Neural cell (in vitro differentiated cells): ENCODE measurements at regions not wholly inside any gene's neighbourhood (a gene's known extent, or its start where the extent isn't known, plus 50 kb on each side); places are given as distances from the start of the nearest gene placed in this dataset.

Experiments
- H2AFZ ChIP-seq: fragments of 200-600, 300-800 bp; sonication (generic), shearing (Covaris generic); 2 replicates; pipeline ENCODE4 v1.6.0; 2014; ENCODE audit warnings: low read depth, mild to moderate bottlenecking, antibody characterized with exemption, low read length, moderate library complexity
- H3F3A ChIP-seq: fragments of 200-600 bp; shearing (Covaris generic); 2 replicates; pipeline ENCODE4 v1.6.1; 2016; ENCODE audit warnings: mild to moderate bottlenecking, moderate library complexity, mixed read lengths, antibody characterized with exemption, low read length; ENCODE audit not compliant: insufficient read depth, poor library complexity, severe bottlenecking
- H3K27ac ChIP-seq: fragments of 200-600, 300-800 bp; sonication (generic), shearing (Covaris generic); 2 replicates; pipeline ENCODE4 v1.5.1; 2014; ENCODE audit warnings: mild to moderate bottlenecking, low read length, moderate library complexity
- H3K27me3 ChIP-seq: fragments of 300-800, 200-600 bp; sonication (generic), shearing (Covaris generic); 2 replicates; pipeline ENCODE4 v1.6.0; 2014; ENCODE audit warnings: mild to moderate bottlenecking, low read depth, low read length, moderate library complexity; ENCODE audit not compliant: insufficient read depth
- H3K36me3 ChIP-seq: fragments of 300-800, 200-600 bp; sonication (generic), shearing (Covaris generic); 2 replicates; pipeline ENCODE4 v1.5.1; 2014; ENCODE audit warnings: mild to moderate bottlenecking, antibody characterized with exemption, low read length, moderate library complexity; ENCODE audit not compliant: insufficient read depth
- H3K4me2 ChIP-seq: fragments of 300-800, 200-600 bp; sonication (generic), shearing (Covaris generic); 2 replicates; pipeline ENCODE4 v1.6.0; 2014; ENCODE audit warnings: mild to moderate bottlenecking, low read length
- H3K4me3 ChIP-seq: fragments of 300-800, 200-600 bp; sonication (generic), shearing (Covaris generic); 2 replicates; pipeline ENCODE4 v1.5.1; 2014; ENCODE audit warnings: mild to moderate bottlenecking, low read length, moderate library complexity
- H3K79me2 ChIP-seq: fragments of 200-600 bp; shearing (Covaris generic); replicated peaks from 2 replicates; pipeline ENCODE4 v1.6.0; 2014; ENCODE audit warnings: mild to moderate bottlenecking, low read length, moderate library complexity; ENCODE audit not compliant: insufficient read depth
- H3K9ac ChIP-seq: fragments of 300-800, 200-600 bp; sonication (generic), shearing (Covaris generic); 2 replicates; pipeline ENCODE4 v1.6.1; 2016; ENCODE audit warnings: mild to moderate bottlenecking, low read length, mixed read lengths
- H3K9me2 ChIP-seq: fragments of 200-600 bp; shearing (Covaris generic); 2 replicates; pipeline ENCODE4 v1.6.1; 2016; ENCODE audit warnings: mild to moderate bottlenecking, low read length, mixed read lengths; ENCODE audit not compliant: insufficient read depth
- H3K9me3 ChIP-seq: fragments of 200-600, 300-800 bp; sonication (generic), shearing (Covaris generic); 2 replicates; pipeline ENCODE4 v1.6.1; 2016; ENCODE audit warnings: mild to moderate bottlenecking, mixed run types, low read length, moderate library complexity, mixed read lengths
- H4K20me1 ChIP-seq: fragments of 200-600 bp; shearing (Covaris generic); 2 replicates; pipeline ENCODE4 v1.6.1; 2016; ENCODE audit warnings: mild to moderate bottlenecking, mixed run types; ENCODE audit not compliant: insufficient read depth
- CTCF ChIP-seq: fragments of 450-650 bp; IDR thresholded peaks from 2 replicates; pipeline ENCODE4 v1.5.1; 2014; ENCODE audit warnings: antibody characterized with exemption, mild to moderate bottlenecking, moderate library complexity; ENCODE audit not compliant: poor library complexity, severe bottlenecking
- EP300 ChIP-seq: fragments of 450-650 bp; conservative IDR thresholded peaks from 2 replicates; pipeline ENCODE4 v1.6.1; 2014; ENCODE audit warnings: antibody characterized with exemption, mild to moderate bottlenecking, moderate library complexity; ENCODE audit not compliant: poor library complexity, severe bottlenecking
- EZH2 ChIP-seq: fragments of 200-600, 300-800 bp; shearing (Covaris generic), sonication (generic); IDR thresholded peaks from 2 replicates; pipeline ENCODE4 v1.6.1; 2014; ENCODE audit warnings: antibody characterized with exemption, low read length, borderline replicate concordance, mild to moderate bottlenecking; ENCODE audit not compliant: insufficient read depth, poor library complexity, severe bottlenecking
- MXI1 ChIP-seq: fragments of 450-650 bp; conservative IDR thresholded peaks from 2 replicates; pipeline ENCODE4 v1.6.1; 2014; ENCODE audit warnings: antibody characterized with exemption, mild to moderate bottlenecking; ENCODE audit not compliant: poor library complexity, severe bottlenecking
- POLR2AphosphoS5 ChIP-seq: IDR thresholded peaks from 2 replicates; pipeline ENCODE4 v1.6.1; 2012
- RAD21 ChIP-seq: fragments of 450-650 bp; conservative IDR thresholded peaks from 2 replicates; pipeline ENCODE4 v1.6.1; 2014; ENCODE audit warnings: antibody characterized with exemption, mild to moderate bottlenecking, moderate library complexity
- REST ChIP-seq: IDR thresholded peaks from 2 replicates; pipeline ENCODE4 v1.6.1; 2012; ENCODE audit warnings: borderline replicate concordance
- SMC3 ChIP-seq: fragments of 450-650 bp; conservative IDR thresholded peaks from 2 replicates; pipeline ENCODE4 v1.6.1; 2014; ENCODE audit warnings: antibody characterized with exemption, mild to moderate bottlenecking, moderate library complexity; ENCODE audit not compliant: poor library complexity
- TAF1 ChIP-seq: IDR thresholded peaks from 2 replicates; pipeline ENCODE4 v1.6.1; 2012; ENCODE audit warnings: low read depth

- H3K36me3 ChIP-seq, result no peaks in the 10 kb centered on the region
- no peak overlapping the region for H3K4me2 ChIP-seq
- H3K27ac ChIP-seq, result no peak overlapping the region
- no peak overlapping the region for H3K4me3 ChIP-seq
- H3K9me2 ChIP-seq, result no peaks in the 10 kb centered on the region
- no peaks in the 10 kb centered on the region for H4K20me1 ChIP-seq
- no peaks in the 10 kb centered on the region for H3F3A ChIP-seq
- H3K79me2 ChIP-seq, result no peaks in the 10 kb centered on the region
- H3K27me3 ChIP-seq, result no peaks in the 10 kb centered on the region
- no peaks in the 10 kb centered on the region for H3K9me3 ChIP-seq
- no peak overlapping the region for H2AFZ ChIP-seq
- TF ChIP-seq MXI1 (no peak), EZH2 (no peak), TAF1 (no peak), EP300 (no peak), RAD21 (no peak), POLR2AphosphoS5 (no peak), REST (no peak), CTCF (no peak), SMC3 (no peak)
- no peak overlapping the region for H3K9ac ChIP-seq
Measured at GRCh38 chr14:53549956-53550355, 396.8 kb upstream of the DDHD1 start.

- no peak overlapping the region for H2AFZ ChIP-seq
- no peak for TF ChIP-seq CTCF
- no peak for TF ChIP-seq RAD21
- TF ChIP-seq TAF1, result no peak
Measured at GRCh38 chr14:53547593-53547992, 394.5 kb upstream of the DDHD1 start.

More at GRCh38 chr14:53547593-53547992, 394.5 kb upstream of the DDHD1 start:
- H3K9me3 ChIP-seq, result no peaks in the 10 kb centered on the region
- no peak overlapping the region for H3K27ac ChIP-seq
- H3K9me2 ChIP-seq, result no peaks in the 10 kb centered on the region
- H3F3A ChIP-seq, result no peaks in the 10 kb centered on the region
- H3K36me3 ChIP-seq, result no peaks in the 10 kb centered on the region
- no peaks in the 10 kb centered on the region for H3K79me2 ChIP-seq
- H3K4me2 ChIP-seq, result no peak overlapping the region
- no peaks in the 10 kb centered on the region for H4K20me1 ChIP-seq
- no peaks in the 10 kb centered on the region for H3K27me3 ChIP-seq
- no peak overlapping the region for H3K4me3 ChIP-seq
- no peak overlapping the region for H3K9ac ChIP-seq
